ENCODE measurements at regions not wholly inside any gene's neighbourhood (a gene's known extent, or its start where the extent isn't known, plus 50 kb on each side); places are given as distances from the start of the nearest gene placed in this dataset.

DNA sequence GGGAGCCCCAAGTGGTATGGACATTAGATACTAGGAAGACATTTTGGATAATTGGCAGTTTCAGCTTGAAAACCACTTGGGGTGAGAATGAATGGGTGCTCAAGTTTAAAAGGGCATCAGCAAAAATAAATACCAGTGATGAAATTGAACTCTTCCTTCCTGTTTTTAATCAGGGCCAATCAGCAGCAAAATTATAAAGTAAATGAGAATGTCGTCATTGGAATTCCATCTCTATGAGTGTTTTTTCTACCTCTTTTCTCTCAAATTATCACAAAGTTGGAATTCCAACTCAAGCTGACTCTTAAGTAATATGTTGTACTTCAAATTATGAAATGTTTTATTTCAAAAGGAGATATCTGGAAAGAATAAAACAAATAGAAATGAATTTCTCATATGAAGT, 730.6 kb downstream of the METTL15 start:
- in situ Hi-C loops (cut with MboI; ENCODE audit: low sequenced_read_pairs, unreplicated experiment) = no loop called here
- TF ChIP-seq, protein P1, sequence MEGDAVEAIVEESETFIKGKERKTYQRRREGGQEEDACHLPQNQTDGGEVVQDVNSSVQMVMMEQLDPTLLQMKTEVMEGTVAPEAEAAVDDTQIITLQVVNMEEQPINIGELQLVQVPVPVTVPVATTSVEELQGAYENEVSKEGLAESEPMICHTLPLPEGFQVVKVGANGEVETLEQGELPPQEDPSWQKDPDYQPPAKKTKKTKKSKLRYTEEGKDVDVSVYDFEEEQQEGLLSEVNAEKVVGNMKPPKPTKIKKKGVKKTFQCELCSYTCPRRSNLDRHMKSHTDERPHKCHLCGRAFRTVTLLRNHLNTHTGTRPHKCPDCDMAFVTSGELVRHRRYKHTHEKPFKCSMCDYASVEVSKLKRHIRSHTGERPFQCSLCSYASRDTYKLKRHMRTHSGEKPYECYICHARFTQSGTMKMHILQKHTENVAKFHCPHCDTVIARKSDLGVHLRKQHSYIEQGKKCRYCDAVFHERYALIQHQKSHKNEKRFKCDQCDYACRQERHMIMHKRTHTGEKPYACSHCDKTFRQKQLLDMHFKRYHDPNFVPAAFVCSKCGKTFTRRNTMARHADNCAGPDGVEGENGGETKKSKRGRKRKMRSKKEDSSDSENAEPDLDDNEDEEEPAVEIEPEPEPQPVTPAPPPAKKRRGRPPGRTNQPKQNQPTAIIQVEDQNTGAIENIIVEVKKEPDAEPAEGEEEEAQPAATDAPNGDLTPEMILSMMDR (IDR thresholded peaks at IDR 0.05; ENCODE audit: borderline replicate concordance, control extremely low read depth, extremely low read depth, insufficient read depth, missing control alignments) = no peak
- no peak for DNase-seq (ENCODE audit: low spot score)

DNA sequence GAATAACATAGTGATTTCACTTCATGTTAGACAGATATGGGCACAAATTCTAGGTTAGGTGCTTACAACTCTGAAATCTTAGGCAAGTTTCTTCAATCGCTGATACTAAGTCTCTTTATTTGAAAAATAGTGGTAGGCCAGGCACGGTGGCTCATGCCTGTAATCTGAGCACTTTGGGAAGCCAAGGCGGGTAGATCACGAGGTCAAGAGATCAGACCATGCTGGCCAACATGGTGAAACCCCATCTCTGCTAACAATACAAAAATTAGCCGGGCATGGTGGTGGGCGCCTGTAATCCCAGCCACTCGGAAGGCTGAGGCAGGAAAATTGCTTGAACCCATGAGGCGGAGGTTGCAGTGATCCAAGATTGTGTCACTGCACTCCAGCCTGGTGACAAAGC, 729.4 kb downstream of the METTL15 start:
- DNase-seq (ENCODE audit: low spot score) = no peak
- in situ Hi-C loops (cut with MboI; ENCODE audit: low sequenced_read_pairs, unreplicated experiment) = no loop called here
- TF ChIP-seq, protein P1 (IDR thresholded peaks at IDR 0.05; ENCODE audit: borderline replicate concordance, control extremely low read depth, extremely low read depth, insufficient read depth, missing control alignments) = no peak

DNA sequence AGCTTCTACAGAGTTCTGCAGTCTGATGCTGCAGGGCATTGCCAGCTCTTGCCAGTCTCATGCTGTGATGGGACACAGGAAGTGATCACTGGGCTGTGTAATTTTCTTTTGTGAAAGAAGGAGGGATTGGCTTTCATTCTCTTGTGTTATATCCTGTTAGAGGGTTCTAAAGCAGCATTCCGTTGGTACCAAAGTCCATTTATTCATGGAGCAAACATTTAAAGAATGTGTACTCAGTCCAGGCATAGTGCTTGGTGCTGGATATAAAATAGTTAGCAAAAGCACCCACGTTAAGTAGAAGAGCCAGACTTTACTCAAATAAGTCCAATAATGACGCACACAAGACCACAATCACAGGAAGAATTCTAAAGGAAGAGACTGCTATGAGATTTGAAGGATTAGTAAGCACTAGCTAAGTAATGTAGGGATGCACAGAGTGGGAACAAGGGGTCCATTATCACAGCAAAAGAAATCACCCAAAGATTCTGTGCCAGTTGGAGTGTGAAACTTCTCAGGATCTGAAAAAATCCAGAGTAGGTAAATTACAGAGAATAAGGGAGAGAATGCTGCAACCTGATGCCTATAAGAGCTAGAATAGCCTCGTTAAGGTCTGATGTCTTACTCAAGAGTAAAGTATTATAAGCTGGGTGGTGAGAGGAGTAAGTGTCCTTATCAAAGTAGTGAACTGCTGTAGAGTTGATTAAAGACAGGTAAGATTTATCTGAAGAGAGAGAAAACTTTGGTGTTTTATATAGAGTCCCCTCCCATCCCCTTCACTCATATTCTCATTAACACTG, 728.3 kb downstream of the METTL15 start:
- in situ Hi-C loops (cut with MboI; ENCODE audit: low sequenced_read_pairs, unreplicated experiment) = no loop called here
- DNase-seq (ENCODE audit: low spot score) = no peak
- TF ChIP-seq, protein P1 (IDR thresholded peaks at IDR 0.05; ENCODE audit: borderline replicate concordance, control extremely low read depth, extremely low read depth, insufficient read depth, missing control alignments) = no peak

DNA sequence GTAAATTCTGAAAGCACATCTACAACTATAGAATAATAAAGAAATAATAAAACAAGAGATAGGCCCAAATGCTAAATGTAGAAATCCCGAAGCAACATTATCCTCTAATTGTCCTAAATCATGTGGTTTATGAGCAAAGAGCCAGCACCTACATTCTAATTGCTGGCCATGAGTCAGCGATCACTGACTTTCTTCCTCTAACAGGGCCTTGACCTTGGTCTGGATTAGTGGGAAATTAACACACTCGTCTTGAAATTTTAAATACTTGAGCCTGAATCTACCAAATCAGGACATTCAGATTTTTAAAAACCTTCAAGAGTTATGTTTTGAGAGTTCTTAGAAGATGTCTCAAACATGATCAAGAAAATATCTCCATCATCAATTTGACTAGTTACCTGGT, 727.6 kb downstream of the METTL15 start:
- TF ChIP-seq, protein P1 (IDR thresholded peaks at IDR 0.05; ENCODE audit: borderline replicate concordance, control extremely low read depth, extremely low read depth, insufficient read depth, missing control alignments) = no peak
- in situ Hi-C loops (cut with MboI; ENCODE audit: low sequenced_read_pairs, unreplicated experiment) = no loop called here
- no peak for DNase-seq (ENCODE audit: low spot score)

DNA sequence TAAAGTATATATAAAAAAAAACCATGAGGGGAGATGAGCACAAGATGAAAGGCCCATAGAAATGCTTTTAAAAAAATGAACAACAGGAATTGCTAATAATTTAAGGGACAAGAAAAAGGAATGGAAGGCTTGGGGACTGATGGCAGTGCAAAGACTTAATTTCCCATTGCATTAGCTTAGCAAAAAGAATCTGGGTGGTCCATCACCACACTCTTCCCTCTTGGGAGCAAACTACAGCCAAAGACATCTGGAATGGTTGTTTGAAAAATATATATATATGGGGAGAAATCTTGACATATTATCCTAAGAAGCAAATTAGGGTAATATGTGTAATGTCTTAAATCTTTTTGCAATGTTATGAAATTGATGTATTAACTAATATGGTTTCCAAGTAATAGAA, 727.1 kb downstream of the METTL15 start:
- no peak for DNase-seq (ENCODE audit: low spot score)
- in situ Hi-C loops (cut with MboI; ENCODE audit: low sequenced_read_pairs, unreplicated experiment) = no loop called here
- TF ChIP-seq, protein P1 (IDR thresholded peaks at IDR 0.05; ENCODE audit: borderline replicate concordance, control extremely low read depth, extremely low read depth, insufficient read depth, missing control alignments) = no peak

DNA sequence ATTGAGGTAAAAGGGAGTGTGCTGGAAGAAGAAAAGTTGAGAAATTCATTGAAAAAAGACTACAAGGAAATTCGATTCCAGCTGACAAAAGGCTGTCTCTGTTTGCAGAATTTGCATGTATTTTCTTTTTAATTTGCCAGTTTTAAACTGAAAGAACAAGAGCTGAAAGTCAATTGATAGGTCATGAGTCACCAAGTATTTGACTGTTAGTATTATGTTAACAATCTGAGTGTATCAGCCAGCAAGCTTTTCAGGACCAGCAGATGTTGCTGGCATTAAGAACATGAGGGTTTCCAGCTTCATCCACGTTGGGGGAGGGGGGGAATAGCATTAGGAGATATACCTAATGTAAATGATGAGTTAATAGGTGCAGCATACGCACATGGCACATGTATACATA, 726.7 kb downstream of the METTL15 start:
- in situ Hi-C loops (cut with MboI; ENCODE audit: low sequenced_read_pairs, unreplicated experiment) = no loop called here
- DNase-seq (ENCODE audit: low spot score) = no peak
- TF ChIP-seq, protein P1 (IDR thresholded peaks at IDR 0.05; ENCODE audit: borderline replicate concordance, control extremely low read depth, extremely low read depth, insufficient read depth, missing control alignments) = no peak

Measured in GM13976 (cell line).